GM12892 (cell line): ENCODE measurements at regions not wholly inside any gene's neighbourhood (a gene's known extent, or its start where the extent isn't known, plus 50 kb on each side); places are given as distances from the start of the nearest gene placed in this dataset.

Source experiments
- DNase-seq: peaks from one replicate; pipeline ENCODE4 v3.0.0; 2011; ENCODE audit not compliant: insufficient read length
- FAIRE-seq: peaks from 2 replicates; lab custom pipeline; 2011; peaks lifted over from hg19 to GRCh38; lab: Jason Lieb, UNC
- POLR2A ChIP-seq: IDR thresholded peaks from 2 replicates; pipeline ENCODE4 v1.6.1; 2011; ENCODE audit warnings: low read depth, low read length, control low read depth
- POLR2AphosphoS5 ChIP-seq: IDR thresholded peaks from 2 replicates; pipeline ENCODE4 v1.6.1; 2011; ENCODE audit warnings: low read depth, low read length, control low read depth
- TAF1 ChIP-seq: IDR thresholded peaks from 2 replicates; pipeline ENCODE4 v1.6.1; 2011; ENCODE audit warnings: low read depth, mild to moderate bottlenecking, control low read depth, low read length, borderline replicate concordance

GRCh38 chr21:28325618-28326017 lies 667.1 kb downstream of the LTN1 start:
- DNase-seq (no peak), FAIRE-seq (no peak)
- no peak for TF ChIP-seq POLR2A
- no peak for TF ChIP-seq TAF1
- no peak for TF ChIP-seq POLR2AphosphoS5

- TF ChIP-seq POLR2AphosphoS5 (no peak), TAF1 (no peak), POLR2A (no peak)
- DNase-seq (no peak), FAIRE-seq (no peak)
Measured at GRCh38 chr21:28324690-28325089, 668.0 kb downstream of the LTN1 start.

- FAIRE-seq (no peak), DNase-seq (no peak)
- TF ChIP-seq POLR2AphosphoS5 (no peak), POLR2A (no peak), TAF1 (no peak)
Measured at GRCh38 chr21:28317177-28317950, 675.3 kb downstream of the LTN1 start.

GRCh38 chr21:28311411-28312190 lies 681.1 kb downstream of the LTN1 start:
- no peak for TF ChIP-seq TAF1
- TF ChIP-seq POLR2A = no peak
- TF ChIP-seq POLR2AphosphoS5 = no peak
- FAIRE-seq (no peak), DNase-seq (no peak)

GRCh38 chr21:28310711-28311110 lies 682.0 kb downstream of the LTN1 start:
- TF ChIP-seq POLR2AphosphoS5 = no peak
- TF ChIP-seq TAF1 = no peak
- DNase-seq = no peak
- no peak for FAIRE-seq

- DNase-seq (no peak), FAIRE-seq (no peak)
- no peak for TF ChIP-seq POLR2A
- no peak for TF ChIP-seq TAF1
- TF ChIP-seq POLR2AphosphoS5 = no peak
Measured at GRCh38 chr21:28310171-28310685, 682.4 kb downstream of the LTN1 start.

- FAIRE-seq (no peak), DNase-seq (no peak)
Measured at GRCh38 chr21:28309596-28309995, 683.1 kb downstream of the LTN1 start.

GRCh38 chr21:28308516-28308915 lies 684.2 kb downstream of the LTN1 start:
- FAIRE-seq (no peak), DNase-seq (no peak)
- TF ChIP-seq POLR2AphosphoS5 (no peak), TAF1 (no peak), POLR2A (no peak)

More at GRCh38 chr21:28309596-28309995, 683.1 kb downstream of the LTN1 start:
- TF ChIP-seq POLR2A (no peak), POLR2AphosphoS5 (no peak), TAF1 (no peak)

GRCh38 chr21:28299946-28300345 lies 692.7 kb downstream of the LTN1 start:
- FAIRE-seq (no peak), DNase-seq (no peak)
- TF ChIP-seq TAF1 (no peak), POLR2AphosphoS5 (no peak), POLR2A (no peak)

GRCh38 chr21:28298251-28298672 lies 694.4 kb downstream of the LTN1 start:
- DNase-seq (no peak), FAIRE-seq (no peak)
- TF ChIP-seq TAF1 (no peak), POLR2A (no peak), POLR2AphosphoS5 (no peak)

- TF ChIP-seq POLR2AphosphoS5 = no peak
- FAIRE-seq = no peak
- no peak for DNase-seq
Measured at GRCh38 chr21:28294051-28294450, 698.6 kb downstream of the LTN1 start.

- FAIRE-seq (no peak), DNase-seq (no peak)
- TF ChIP-seq POLR2AphosphoS5 = no peak
- no peak for TF ChIP-seq POLR2A
- TF ChIP-seq TAF1 = no peak
Measured at GRCh38 chr21:28283641-28284490, 708.8 kb downstream of the LTN1 start.
